Astrocyte of the cerebellum (primary cell): ENCODE measurements at regions not wholly inside any gene's neighbourhood (a gene's known extent, or its start where the extent isn't known, plus 50 kb on each side); places are given as distances from the start of the nearest gene placed in this dataset.

Experiments used
- DNase-seq: peaks from one replicate; pipeline ENCODE4 v3.0.0-alpha.2; 2011; ENCODE audit warnings: low read depth
- H3K4me3 ChIP-seq: 2 replicates; pipeline ENCODE4 v1.5.1; 2011; ENCODE audit warnings: mild to moderate bottlenecking, low read depth, low read length, moderate library complexity
- CTCF ChIP-seq: IDR thresholded peaks from 2 replicates; pipeline ENCODE4 v1.5.1; 2012; ENCODE audit warnings: low read length, low read depth, moderate library complexity, mild to moderate bottlenecking; ENCODE audit errors: missing control alignments
- in situ Hi-C: cut with HindIII; loops from 2 replicates; pipeline ENCODE4 v1.10.0; 2017; ENCODE audit warnings: low sequenced_read_pairs

GRCh38 chr1:88169139-88169538 is 514.9 kb upstream of the PKN2 start:
- DNase-seq, result no peak
- in situ Hi-C loops, result no loop called here
- no peak overlapping the region for H3K4me3 ChIP-seq
- no peak for TF ChIP-seq CTCF

- no peak overlapping the region for H3K4me3 ChIP-seq
- in situ Hi-C loops, result no loop called here
- no peak for DNase-seq
- TF ChIP-seq CTCF, result no peak
Measured at GRCh38 chr1:88169939-88170338, 514.1 kb upstream of the PKN2 start.

- DNase-seq, result no peak
- H3K4me3 ChIP-seq, result no peak overlapping the region
- no peak for TF ChIP-seq CTCF
- in situ Hi-C loops, result no loop called here
Measured at GRCh38 chr1:88175120-88175630, 508.9 kb upstream of the PKN2 start.

GRCh38 chr1:88175631-88176226 is 508.3 kb upstream of the PKN2 start:
- no peak overlapping the region for H3K4me3 ChIP-seq
- in situ Hi-C loops, result no loop called here
- peak; percentile 4 for DNase-seq
- no peak for TF ChIP-seq CTCF

- in situ Hi-C loops, result no loop called here
- no peak for DNase-seq
- no peak for TF ChIP-seq CTCF
- H3K4me3 ChIP-seq, result no peak overlapping the region
Measured at GRCh38 chr1:88179943-88180342, 504.1 kb upstream of the PKN2 start.

GRCh38 chr1:88180449-88181108 is 503.5 kb upstream of the PKN2 start:
- peak; percentile 55 for DNase-seq
- TF ChIP-seq CTCF, result peak; percentile 100
- in situ Hi-C loops, result no loop called here
- H3K4me3 ChIP-seq, result no peak overlapping the region
